ENCODE measurements at regions not wholly inside any gene's neighbourhood (a gene's known extent, or its start where the extent isn't known, plus 50 kb on each side); places are given as distances from the start of the nearest gene placed in this dataset.

DNA sequence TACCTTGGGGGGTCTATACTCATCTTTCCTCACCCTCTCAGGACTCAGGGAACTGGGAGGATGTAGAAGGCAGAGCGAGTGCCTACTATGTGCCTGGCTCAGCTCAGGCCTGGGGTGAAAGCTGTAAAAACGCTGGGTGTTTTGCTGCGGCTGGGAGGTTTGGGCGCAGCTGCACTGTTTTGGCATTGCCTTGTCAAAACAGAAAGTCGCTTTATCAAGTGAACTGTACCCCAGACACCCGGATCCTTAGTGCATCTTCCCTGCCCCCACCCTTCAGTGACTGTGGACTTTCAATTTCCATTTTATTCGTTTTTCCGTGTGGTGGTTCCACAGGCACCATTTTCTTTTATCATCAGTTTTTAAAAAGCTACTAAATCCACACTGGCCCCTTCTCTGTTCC, 86.7 kb upstream of the ZNF716 start:
- no peak overlapping the region for H3K4me3 ChIP-seq (ENCODE audit: low read depth, low read length)
- no peak for DNase-seq (ENCODE audit: low read depth)
- TF ChIP-seq, protein P1, sequence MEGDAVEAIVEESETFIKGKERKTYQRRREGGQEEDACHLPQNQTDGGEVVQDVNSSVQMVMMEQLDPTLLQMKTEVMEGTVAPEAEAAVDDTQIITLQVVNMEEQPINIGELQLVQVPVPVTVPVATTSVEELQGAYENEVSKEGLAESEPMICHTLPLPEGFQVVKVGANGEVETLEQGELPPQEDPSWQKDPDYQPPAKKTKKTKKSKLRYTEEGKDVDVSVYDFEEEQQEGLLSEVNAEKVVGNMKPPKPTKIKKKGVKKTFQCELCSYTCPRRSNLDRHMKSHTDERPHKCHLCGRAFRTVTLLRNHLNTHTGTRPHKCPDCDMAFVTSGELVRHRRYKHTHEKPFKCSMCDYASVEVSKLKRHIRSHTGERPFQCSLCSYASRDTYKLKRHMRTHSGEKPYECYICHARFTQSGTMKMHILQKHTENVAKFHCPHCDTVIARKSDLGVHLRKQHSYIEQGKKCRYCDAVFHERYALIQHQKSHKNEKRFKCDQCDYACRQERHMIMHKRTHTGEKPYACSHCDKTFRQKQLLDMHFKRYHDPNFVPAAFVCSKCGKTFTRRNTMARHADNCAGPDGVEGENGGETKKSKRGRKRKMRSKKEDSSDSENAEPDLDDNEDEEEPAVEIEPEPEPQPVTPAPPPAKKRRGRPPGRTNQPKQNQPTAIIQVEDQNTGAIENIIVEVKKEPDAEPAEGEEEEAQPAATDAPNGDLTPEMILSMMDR (IDR thresholded peaks at IDR 0.05; ENCODE audit: insufficient read depth, low read depth, low read length, missing control alignments) = no peak

DNA sequence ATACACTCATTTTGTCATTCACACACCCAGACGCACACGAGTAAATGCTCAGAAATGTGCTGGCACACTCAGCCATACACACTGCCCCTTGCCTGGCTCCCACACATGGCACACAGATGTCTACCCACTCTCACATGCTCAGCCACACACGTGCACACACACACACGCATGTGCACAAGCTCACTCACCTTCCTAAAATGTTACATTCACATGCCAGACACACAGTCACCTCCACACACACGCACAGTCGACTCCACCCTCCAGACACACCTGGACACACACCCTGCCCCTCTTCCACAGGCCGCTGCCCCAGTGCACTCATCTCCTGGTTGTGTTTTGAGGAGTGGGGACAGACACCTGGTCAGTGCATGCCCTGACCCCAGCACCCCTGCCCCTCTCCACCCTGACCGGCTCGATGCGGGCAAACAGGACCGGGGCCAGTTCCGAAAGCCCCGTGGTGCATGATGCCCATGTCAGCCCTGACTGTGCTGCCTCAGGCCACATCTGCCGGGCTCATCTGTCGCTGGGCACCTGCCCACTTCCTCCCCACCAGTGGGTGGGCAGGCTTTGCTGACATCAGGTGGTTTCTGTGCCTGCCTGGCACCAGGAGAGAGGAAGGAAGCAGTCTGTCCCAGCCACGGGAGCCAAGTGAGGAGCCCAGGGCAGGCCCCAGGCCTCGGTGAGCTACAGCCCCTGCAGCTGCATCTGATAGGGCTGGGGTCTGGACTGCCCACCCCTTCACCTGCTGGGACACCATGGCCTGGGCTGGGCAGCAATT, 84.9 kb upstream of the ZNF716 start:
- H3K4me3 ChIP-seq (ENCODE audit: low read depth, low read length) = no peak overlapping the region
- TF ChIP-seq, protein P1 (IDR thresholded peaks at IDR 0.05; ENCODE audit: insufficient read depth, low read depth, low read length, missing control alignments) = no peak
- no peak for DNase-seq (ENCODE audit: low read depth)

DNA sequence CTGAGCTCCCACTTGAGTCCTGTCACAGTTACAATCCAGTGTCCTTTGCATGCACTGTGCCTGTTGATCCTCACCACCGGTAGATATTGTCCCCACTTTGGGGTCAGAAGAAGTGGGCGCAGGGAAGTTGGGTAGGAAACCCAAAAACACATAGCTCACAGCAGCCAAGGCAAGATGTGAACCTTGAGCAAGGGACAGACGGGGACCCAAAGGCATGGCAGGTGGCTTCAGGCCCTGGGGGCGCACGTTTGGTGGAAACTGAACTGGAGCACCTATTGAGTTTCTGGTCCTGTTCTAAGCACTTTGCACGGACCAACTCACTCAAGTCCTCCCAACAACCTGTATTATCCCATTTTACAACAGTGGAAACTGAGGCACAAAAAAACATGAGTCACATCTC, 82.8 kb upstream of the ZNF716 start:
- TF ChIP-seq, protein P1 (IDR thresholded peaks at IDR 0.05; ENCODE audit: insufficient read depth, low read depth, low read length, missing control alignments) = no peak
- DNase-seq (ENCODE audit: low read depth) = no peak
- no peak overlapping the region for H3K4me3 ChIP-seq (ENCODE audit: low read depth, low read length)

DNA sequence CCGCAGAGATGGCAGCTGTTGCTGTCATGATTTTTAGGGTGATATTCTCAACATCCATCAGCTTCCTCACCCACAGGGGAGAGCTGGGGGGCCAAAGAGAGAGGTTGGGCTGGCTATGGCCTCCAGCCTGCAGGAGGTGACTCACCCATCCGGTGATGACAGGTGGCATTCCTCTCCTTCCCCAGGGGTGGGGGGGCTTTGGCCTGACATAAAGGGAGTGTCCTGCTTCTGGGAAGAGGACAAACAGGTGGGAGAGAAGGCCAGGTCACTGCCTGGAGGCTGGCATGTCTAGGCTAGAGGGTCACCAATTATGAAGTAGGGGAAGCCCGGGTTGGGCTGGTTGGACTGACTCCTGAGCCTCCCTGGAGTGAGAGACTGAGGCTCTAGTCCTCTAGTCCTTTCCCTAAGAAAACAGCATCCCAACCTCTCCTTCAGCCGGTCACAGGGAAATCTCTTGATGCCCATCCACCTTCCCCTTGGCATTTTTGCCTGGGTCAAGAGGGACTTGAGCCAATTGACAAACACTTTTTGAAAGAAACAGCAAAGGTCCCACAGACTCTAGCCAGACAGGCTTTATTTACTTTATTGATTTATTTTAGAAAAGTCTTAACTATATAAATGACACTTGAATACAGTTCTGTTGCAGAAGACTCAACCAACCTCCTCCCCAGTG, 79.8 kb upstream of the ZNF716 start:
- H3K4me3 ChIP-seq (ENCODE audit: low read depth, low read length) = no peak overlapping the region
- no peak for DNase-seq (ENCODE audit: low read depth)
- TF ChIP-seq, protein P1 (IDR thresholded peaks at IDR 0.05; ENCODE audit: insufficient read depth, low read depth, low read length, missing control alignments) = no peak

DNA sequence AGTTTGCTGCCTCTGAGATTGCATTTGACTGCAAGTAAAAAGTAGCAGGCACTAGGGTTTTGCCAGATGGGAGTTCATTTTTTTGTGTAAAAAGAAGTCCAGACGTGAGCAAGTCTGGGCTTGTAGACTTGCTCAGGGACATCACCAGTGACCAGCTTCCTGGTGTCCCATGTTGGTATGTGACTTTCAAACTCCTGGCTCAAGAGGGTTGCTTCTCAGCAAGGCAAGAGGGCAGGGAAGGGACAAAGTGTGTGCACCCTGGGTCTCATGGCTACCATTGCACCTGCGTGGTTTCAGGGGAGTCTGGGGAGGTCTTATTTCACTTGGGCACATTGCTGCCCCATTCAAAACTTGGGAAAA, 79.3 kb upstream of the ZNF716 start:
- no peak overlapping the region for H3K4me3 ChIP-seq (ENCODE audit: low read depth, low read length)
- no peak for DNase-seq (ENCODE audit: low read depth)
- TF ChIP-seq, protein P1 (IDR thresholded peaks at IDR 0.05; ENCODE audit: insufficient read depth, low read depth, low read length, missing control alignments) = no peak

DNA sequence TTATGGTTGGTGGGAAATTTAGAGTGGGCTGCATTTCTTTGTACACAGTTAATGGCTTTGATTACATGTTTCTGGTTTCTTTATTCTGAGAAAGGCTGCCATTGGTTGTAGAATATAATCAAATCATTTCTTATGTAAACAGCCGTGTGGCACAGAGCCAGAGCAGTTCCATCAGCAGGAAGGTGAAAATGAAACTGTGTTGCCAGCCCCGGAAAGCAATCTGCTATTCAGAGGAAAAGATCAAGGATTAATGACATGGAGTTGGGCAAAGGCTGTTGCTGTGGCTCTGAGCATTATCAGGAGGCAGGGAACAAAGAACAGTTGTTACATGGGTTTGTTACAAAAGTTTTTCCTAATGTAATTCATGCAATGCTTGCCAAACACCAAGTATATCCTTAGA, 74.2 kb upstream of the ZNF716 start:
- DNase-seq (ENCODE audit: low read depth) = no peak
- no peak overlapping the region for H3K4me3 ChIP-seq (ENCODE audit: low read depth, low read length)
- TF ChIP-seq, protein P1 (IDR thresholded peaks at IDR 0.05; ENCODE audit: insufficient read depth, low read depth, low read length, missing control alignments) = no peak
